ENCODE measurements at regions not wholly inside any gene's neighbourhood (a gene's known extent, or its start where the extent isn't known, plus 50 kb on each side); places are given as distances from the start of the nearest gene placed in this dataset.

DNA sequence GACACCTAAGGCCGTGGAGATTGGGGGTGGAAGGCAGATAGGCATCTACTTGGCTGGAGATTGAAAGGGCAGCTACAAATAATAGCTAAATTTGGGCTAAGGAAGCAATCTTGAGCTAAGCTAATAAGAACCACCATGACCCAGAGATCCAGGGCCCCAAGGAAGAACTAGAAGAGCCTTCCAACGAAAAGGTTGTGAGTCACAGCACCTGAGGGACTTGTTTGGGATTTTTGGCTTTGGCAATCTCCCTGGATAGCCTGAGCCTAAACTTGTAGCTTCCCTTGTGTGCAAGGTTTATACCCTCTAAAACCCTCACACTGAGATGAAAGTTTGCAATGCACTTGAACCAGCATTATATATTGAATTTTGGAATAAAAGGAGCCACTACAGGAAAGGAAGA is 364.0 kb upstream of the IL12A start:
- TF ChIP-seq, protein P1, sequence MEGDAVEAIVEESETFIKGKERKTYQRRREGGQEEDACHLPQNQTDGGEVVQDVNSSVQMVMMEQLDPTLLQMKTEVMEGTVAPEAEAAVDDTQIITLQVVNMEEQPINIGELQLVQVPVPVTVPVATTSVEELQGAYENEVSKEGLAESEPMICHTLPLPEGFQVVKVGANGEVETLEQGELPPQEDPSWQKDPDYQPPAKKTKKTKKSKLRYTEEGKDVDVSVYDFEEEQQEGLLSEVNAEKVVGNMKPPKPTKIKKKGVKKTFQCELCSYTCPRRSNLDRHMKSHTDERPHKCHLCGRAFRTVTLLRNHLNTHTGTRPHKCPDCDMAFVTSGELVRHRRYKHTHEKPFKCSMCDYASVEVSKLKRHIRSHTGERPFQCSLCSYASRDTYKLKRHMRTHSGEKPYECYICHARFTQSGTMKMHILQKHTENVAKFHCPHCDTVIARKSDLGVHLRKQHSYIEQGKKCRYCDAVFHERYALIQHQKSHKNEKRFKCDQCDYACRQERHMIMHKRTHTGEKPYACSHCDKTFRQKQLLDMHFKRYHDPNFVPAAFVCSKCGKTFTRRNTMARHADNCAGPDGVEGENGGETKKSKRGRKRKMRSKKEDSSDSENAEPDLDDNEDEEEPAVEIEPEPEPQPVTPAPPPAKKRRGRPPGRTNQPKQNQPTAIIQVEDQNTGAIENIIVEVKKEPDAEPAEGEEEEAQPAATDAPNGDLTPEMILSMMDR (IDR thresholded peaks at IDR 0.05 in 8 of 11, conservative IDR thresholded peaks at IDR 0.05 in 3 of 11) = no peak
- TF ChIP-seq POLR2A (IDR thresholded peaks at IDR 0.05) = no peak
- no peak for TF ChIP-seq POLR2AphosphoS5 (IDR thresholded peaks at IDR 0.05)

Measured in spleen (tissue), 7 donors.